ENCODE measurements at regions not wholly inside any gene's neighbourhood (a gene's known extent, or its start where the extent isn't known, plus 50 kb on each side); places are given as distances from the start of the nearest gene placed in this dataset.
"Not testable (repeated sequence)": the region's sequence is repeated elsewhere in the genome, so short reads cannot be mapped to it uniquely, and the experiment has no call there.

- DNase-seq (ENCODE audit: low read depth in 1 of 2, low spot score in 1 of 2), result no peak
Measured at GRCh38 chr2:17363846-17364245, 154.4 kb downstream of the RAD51AP2 start.

GRCh38 chr2:17362956-17363355, 155.3 kb downstream of the RAD51AP2 start:
- DNase-seq (ENCODE audit: low read depth in 1 of 2, low spot score in 1 of 2), result no peak

- no peak for DNase-seq (ENCODE audit: low read depth in 1 of 2, low spot score in 1 of 2)
Measured at GRCh38 chr2:17355608-17356329, 162.5 kb downstream of the RAD51AP2 start.

GRCh38 chr2:17353263-17353662, 165.0 kb downstream of the RAD51AP2 start:
- DNase-seq (ENCODE audit: low read depth in 1 of 2, low spot score in 1 of 2), result no peak

GRCh38 chr2:17342692-17343091, 175.5 kb downstream of the RAD51AP2 start:
- not testable (repeated sequence) for DNase-seq (ENCODE audit: low read depth in 1 of 2, low spot score in 1 of 2)

GRCh38 chr2:17337507-17337906, 180.7 kb downstream of the RAD51AP2 start:
- no peak for DNase-seq (ENCODE audit: low read depth in 1 of 2, low spot score in 1 of 2)

- DNase-seq (ENCODE audit: low read depth in 1 of 2, low spot score in 1 of 2), result no peak
Measured at GRCh38 chr2:17336458-17336857, 181.8 kb downstream of the RAD51AP2 start.

GRCh38 chr2:17334300-17334699, 183.9 kb downstream of the RAD51AP2 start:
- no peak for DNase-seq (ENCODE audit: low read depth in 1 of 2, low spot score in 1 of 2)

GRCh38 chr2:17331636-17332035, 186.6 kb downstream of the RAD51AP2 start:
- no peak for DNase-seq (ENCODE audit: low read depth in 1 of 2, low spot score in 1 of 2)

GRCh38 chr2:17328161-17328560, 190.1 kb downstream of the RAD51AP2 start:
- DNase-seq (ENCODE audit: low read depth in 1 of 2, low spot score in 1 of 2), result no peak

GRCh38 chr2:17327649-17328048, 190.6 kb downstream of the RAD51AP2 start:
- DNase-seq (ENCODE audit: low read depth in 1 of 2, low spot score in 1 of 2), result no peak

GRCh38 chr2:17326717-17327116, 191.5 kb downstream of the RAD51AP2 start:
- DNase-seq (ENCODE audit: low read depth in 1 of 2, low spot score in 1 of 2), result no peak

- DNase-seq (ENCODE audit: low read depth in 1 of 2, low spot score in 1 of 2), result no peak
Measured at GRCh38 chr2:17323697-17324096, 194.5 kb downstream of the RAD51AP2 start.

- no peak for DNase-seq (ENCODE audit: low read depth in 1 of 2, low spot score in 1 of 2)
Measured at GRCh38 chr2:17322461-17322860, 195.8 kb downstream of the RAD51AP2 start.

GRCh38 chr2:17319090-17319489, 199.2 kb downstream of the RAD51AP2 start:
- DNase-seq (ENCODE audit: low read depth in 1 of 2, low spot score in 1 of 2), result no peak

- DNase-seq (ENCODE audit: low read depth in 1 of 2, low spot score in 1 of 2), result no peak
Measured at GRCh38 chr2:17318013-17318412, 200.2 kb downstream of the RAD51AP2 start.

- DNase-seq (ENCODE audit: low read depth in 1 of 2, low spot score in 1 of 2), result no peak
Measured at GRCh38 chr2:17317439-17317976, 200.7 kb downstream of the RAD51AP2 start.

- no peak for DNase-seq (ENCODE audit: low read depth in 1 of 2, low spot score in 1 of 2)
Measured at GRCh38 chr2:17313261-17313660, 205.0 kb downstream of the RAD51AP2 start.

GRCh38 chr2:17311771-17312511, 206.3 kb downstream of the RAD51AP2 start:
- DNase-seq (ENCODE audit: low read depth in 1 of 2, low spot score in 1 of 2), result no peak

- no peak for DNase-seq (ENCODE audit: low read depth in 1 of 2, low spot score in 1 of 2)
Measured at GRCh38 chr2:17311106-17311619, 207.1 kb downstream of the RAD51AP2 start.

- no peak for DNase-seq (ENCODE audit: low read depth in 1 of 2, low spot score in 1 of 2)
Measured at GRCh38 chr2:17309741-17310339, 208.4 kb downstream of the RAD51AP2 start.

GRCh38 chr2:17309181-17309580, 209.1 kb downstream of the RAD51AP2 start:
- DNase-seq (ENCODE audit: low read depth in 1 of 2, low spot score in 1 of 2), result no peak
